ENCODE measurements at regions not wholly inside any gene's neighbourhood (a gene's known extent, or its start where the extent isn't known, plus 50 kb on each side); places are given as distances from the start of the nearest gene placed in this dataset.
"Not testable (repeated sequence)": the region's sequence is repeated elsewhere in the genome, so short reads cannot be mapped to it uniquely, and the experiment has no call there.

GRCh38 chr2:90170978-90171377, 1479.5 kb downstream of the RPIA start:
- not testable (repeated sequence) for TF ChIP-seq POLR2A (IDR thresholded peaks at IDR 0.05; ENCODE audit: low read length); GATA1 (IDR thresholded peaks at IDR 0.05; ENCODE audit: low read depth, low read length)
